OCI-LY1 (cell line): ENCODE measurements at regions not wholly inside any gene's neighbourhood (a gene's known extent, or its start where the extent isn't known, plus 50 kb on each side); places are given as distances from the start of the nearest gene placed in this dataset.

Experiments
- EZH2 ChIP-seq: fragments of 200-600 bp; sonication (generic), shearing (Covaris generic); IDR thresholded peaks from 2 replicates; pipeline ENCODE4 v1.8.0; 2017; ENCODE audit warnings: borderline replicate concordance, mixed run types, mild to moderate bottlenecking, antibody characterized with exemption, low read length, moderate library complexity, mixed read lengths
- TF ChIP-seq, protein P1 (sequence below): fragments of 200-600 bp; sonication (generic), shearing (Covaris generic); IDR thresholded peaks from 2 replicates; pipeline ENCODE4 v1.5.1; 2017; ENCODE audit warnings: mild to moderate bottlenecking, antibody characterized with exemption, low read length, moderate library complexity, mixed read lengths

DNA sequence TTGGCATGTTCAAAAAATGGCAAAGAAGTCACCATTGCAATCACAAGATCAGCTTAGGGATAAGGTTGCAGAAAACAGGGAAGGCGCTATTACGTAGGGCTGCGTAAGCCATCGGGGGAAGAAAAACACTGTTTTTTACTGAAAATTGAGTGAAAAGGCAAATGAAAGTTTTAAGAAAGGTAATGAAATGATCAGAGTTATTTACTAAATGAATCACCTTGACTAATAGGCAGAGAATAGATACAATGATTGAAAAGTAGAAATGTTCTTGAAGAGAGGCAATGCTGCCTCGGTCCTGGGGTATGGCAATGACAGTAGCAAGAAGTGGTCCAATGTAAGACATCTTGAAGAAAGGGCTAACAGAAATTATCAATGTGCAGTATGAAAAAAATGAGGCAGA is 1227.8 kb upstream of the ZEB2 start:
- TF ChIP-seq, protein P1, sequence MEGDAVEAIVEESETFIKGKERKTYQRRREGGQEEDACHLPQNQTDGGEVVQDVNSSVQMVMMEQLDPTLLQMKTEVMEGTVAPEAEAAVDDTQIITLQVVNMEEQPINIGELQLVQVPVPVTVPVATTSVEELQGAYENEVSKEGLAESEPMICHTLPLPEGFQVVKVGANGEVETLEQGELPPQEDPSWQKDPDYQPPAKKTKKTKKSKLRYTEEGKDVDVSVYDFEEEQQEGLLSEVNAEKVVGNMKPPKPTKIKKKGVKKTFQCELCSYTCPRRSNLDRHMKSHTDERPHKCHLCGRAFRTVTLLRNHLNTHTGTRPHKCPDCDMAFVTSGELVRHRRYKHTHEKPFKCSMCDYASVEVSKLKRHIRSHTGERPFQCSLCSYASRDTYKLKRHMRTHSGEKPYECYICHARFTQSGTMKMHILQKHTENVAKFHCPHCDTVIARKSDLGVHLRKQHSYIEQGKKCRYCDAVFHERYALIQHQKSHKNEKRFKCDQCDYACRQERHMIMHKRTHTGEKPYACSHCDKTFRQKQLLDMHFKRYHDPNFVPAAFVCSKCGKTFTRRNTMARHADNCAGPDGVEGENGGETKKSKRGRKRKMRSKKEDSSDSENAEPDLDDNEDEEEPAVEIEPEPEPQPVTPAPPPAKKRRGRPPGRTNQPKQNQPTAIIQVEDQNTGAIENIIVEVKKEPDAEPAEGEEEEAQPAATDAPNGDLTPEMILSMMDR = no peak
- no peak for TF ChIP-seq EZH2
